Posterior vena cava (tissue), 2 donors: ENCODE measurements at regions not wholly inside any gene's neighbourhood (a gene's known extent, or its start where the extent isn't known, plus 50 kb on each side); places are given as distances from the start of the nearest gene placed in this dataset.

Source experiments
- DNase-seq: peaks from one replicate; pipeline ENCODE4 v3.0.0-alpha.2; 2020; ENCODE audit warnings: low spot score
- intact Hi-C, 2 donors: fragments of 100-400 bp; cut with DNase I; formaldehyde crosslinking; loops; one replicate each; pipeline versions ENCODE4 v1.14.1 to v1.14.2; 2022 to 2023
- donor health status: DM: yes; HTN: yes; CAD: no.
- donor health status: DM: yes; HTN: yes; CAD: no.

- DNase-seq: no peak
- intact Hi-C loops: no loop called here
Measured at GRCh38 chr9:134226221-134226930, 62.0 kb upstream of the RNU6ATAC start.

GRCh38 chr9:134227451-134228411 is 63.4 kb upstream of the RNU6ATAC start:
- intact Hi-C loops: no loop called here
- DNase-seq: no peak

DNA sequence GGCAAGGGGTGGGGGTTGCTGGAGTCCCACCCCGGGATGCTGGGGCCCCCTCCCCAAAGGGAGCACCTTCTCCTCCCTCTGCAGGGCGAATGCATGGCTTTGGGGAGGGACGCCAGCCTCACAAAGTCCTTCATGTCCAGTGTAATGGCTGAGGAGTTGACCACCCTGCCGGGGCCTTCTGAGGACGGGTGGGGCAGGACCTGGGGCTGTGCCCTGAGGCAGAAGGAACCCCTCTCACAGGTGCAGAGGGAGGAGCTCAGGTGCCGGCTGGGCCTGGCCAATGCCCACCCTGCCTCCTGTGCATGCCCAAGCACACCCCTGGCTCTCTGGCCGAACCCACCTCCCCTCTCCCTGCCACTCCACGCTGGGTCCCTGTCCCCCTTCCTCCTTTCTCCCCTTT is 64.3 kb upstream of the RNU6ATAC start:
- intact Hi-C loops: no loop called here
- no peak for DNase-seq

- DNase-seq: no peak
- intact Hi-C loops: loop anchor here in 1 of 2 donors (1.0 kb wide), 1 partner anchor 50 kb away; no protein-coding TSS in a partner anchor
Measured at GRCh38 chr9:134229466-134230091, 65.2 kb upstream of the RNU6ATAC start.

DNA sequence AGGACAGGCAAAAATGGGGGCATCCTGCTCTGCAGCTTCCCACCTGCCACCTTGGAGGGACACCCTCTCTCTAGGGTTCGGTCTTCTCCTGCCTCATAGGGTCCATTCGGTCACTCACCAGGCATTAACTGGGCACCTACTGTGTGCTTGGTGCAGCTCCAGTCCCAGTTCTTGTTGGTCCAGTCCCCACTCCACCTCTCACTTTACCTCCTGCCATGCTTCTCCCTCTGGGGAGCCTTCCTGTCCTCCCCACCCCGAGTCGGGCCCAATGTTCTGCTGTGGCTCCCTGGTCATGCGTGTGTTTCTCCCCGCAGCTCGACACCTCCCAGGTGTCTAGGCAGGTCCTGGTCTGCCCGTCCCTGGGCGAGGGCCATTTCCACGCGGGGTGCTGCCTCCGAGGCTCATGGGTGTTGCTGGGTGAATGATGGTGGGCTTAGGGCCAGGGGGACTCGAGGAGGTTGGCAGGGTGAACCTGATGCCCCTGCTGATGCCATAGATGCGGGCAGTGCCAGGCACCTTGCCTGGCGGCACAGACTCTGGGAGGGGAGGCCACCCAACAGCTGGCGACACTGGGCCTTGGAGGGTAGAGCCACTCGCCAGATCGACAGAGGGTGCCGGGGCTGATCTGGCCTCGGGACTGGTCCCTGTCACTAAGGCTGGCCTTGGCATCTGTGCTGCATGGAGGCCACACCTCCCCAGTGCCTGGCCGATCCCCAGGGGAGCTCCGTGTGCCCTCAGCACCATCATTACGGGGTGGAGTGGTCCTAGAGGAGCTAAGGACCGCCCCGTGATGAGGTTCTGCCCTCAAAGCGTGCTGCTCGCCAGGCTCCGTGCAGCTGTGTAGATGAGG is 66.0 kb upstream of the RNU6ATAC start:
- intact Hi-C loops: loop anchor here in 1 of 2 donors (1.0 kb wide), 1 partner anchor 49 kb away; no protein-coding TSS in a partner anchor
- no peak for DNase-seq

DNA sequence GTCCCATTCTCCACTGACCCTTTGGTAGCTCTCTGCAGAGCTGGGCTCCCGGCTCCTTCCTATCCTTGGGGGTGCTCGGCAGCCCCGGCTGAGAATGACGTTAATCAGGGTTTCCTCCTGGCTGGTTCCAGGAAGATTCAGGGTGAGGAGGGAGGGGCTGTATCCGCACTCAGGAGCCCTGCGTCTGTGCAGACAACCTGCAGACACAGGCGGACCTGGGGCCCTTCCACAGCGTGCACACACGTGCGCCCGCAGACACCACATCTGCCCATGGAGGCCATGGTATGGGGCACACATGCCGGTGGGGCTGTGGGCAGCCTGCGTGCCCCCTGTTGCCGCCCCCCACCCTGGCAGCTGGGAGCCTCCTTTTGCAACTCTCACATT is 66.6 kb upstream of the RNU6ATAC start:
- no peak for DNase-seq
- intact Hi-C loops: loop anchor here in 1 of 2 donors (1.0 kb wide), 1 partner anchor 48 kb away; no protein-coding TSS in a partner anchor

DNA sequence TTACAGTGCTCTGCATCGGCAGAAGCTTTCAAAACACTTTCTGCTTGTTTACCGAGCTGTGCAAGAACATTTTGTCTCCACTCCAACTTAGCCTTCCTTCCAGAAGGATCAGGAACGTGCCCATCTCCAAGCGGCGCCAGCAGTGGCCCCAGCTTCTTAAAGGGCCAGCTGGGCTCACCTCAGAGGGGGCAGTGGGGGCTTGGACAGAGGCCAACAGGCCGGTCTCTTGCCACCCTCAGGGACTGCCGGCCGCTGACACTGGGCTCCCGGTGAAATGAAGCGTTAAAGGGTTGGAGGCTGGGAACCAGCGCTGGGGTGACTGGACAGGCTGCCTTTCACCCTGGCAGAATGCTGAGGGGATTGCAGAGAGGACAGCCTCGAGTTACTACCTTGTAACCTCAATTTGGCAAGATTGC is 67.0 kb upstream of the RNU6ATAC start:
- intact Hi-C loops: no loop called here
- DNase-seq: no peak

- intact Hi-C loops: no loop called here
Measured at GRCh38 chr9:134231767-134232166, 67.4 kb upstream of the RNU6ATAC start.

GRCh38 chr9:134233022-134233421 is 68.7 kb upstream of the RNU6ATAC start:
- intact Hi-C loops: no loop called here

More at GRCh38 chr9:134231767-134232166, 67.4 kb upstream of the RNU6ATAC start:
- DNase-seq: no peak

GRCh38 chr9:134234001-134234660 is 69.8 kb upstream of the RNU6ATAC start:
- no peak for DNase-seq
- intact Hi-C loops: no loop called here

More at GRCh38 chr9:134233022-134233421, 68.7 kb upstream of the RNU6ATAC start:
- no peak for DNase-seq

DNA sequence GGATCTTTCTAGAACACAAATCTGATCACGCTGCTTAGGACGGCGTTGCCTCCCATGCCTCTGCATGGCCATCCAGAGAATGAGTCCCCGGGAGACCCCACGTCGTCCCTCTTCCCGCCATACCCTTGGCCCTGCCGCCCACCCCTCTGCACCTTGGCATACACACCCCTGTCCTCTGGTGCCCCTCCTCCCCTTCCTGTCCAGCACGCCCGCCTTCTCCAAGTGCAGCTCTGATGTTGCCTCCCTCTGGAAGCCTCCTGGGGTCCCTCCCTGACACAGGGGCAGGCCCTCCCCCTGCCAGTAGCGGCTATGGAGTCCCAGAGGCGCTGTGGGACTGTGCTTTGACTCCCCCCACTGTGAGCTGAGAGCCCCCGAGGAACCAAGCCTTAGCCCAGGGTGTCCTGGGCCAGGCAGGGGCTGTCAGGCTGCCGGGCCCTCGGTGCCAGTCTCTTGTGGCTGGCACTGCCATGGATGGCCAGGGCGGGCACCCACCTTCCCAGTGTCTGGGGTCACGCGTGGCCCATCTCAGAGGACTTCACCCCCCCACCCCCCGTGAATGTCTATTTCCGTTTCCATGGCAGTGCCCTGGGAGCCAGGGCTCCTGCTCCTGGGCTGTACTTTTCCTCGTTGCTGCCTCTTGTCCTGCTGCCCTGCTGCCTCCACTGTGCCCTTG is 70.5 kb upstream of the RNU6ATAC start:
- DNase-seq: no peak
- intact Hi-C loops: no loop called here

DNA sequence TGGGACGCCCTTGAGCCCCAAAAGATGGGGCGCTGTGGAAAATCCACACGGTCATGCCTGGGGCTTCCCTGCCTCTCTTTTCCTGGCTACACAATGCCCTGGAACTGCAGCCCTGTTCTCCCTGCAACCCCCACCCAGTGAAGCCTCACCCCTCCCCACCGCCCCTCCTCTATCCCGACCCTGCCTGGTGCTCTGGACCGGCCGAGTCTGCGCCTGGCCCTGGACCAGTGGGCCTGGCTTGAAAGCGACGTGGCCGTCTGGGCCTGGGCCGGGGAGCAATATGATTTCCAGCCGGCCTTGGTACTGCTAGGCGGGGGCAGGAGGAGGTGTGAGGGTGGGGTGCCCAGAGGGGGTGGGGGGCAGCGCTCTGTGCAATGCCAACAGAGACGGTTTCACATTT is 71.0 kb upstream of the RNU6ATAC start:
- no peak for DNase-seq
- intact Hi-C loops: no loop called here

DNA sequence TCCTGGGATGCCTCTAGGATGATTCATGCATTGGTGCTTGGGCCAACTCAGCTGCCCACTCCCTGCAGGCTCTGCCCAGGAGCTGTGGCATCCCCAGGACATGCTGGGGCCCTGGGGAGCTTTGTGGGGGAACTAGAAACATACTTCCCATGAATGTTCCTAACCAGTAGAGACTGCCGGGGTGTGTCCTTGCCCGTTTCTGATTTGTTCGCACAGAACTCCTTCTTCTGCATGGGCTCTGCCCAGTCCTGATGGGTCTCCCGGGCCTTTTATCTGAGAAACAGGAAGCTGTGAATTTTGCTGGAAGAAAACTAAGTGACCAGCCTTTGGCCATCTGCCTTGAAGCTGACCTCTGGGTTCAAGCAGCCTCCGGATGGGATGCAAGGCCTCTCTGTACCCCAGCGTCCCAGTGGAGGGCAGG is 71.6 kb upstream of the RNU6ATAC start:
- DNase-seq: no peak
- intact Hi-C loops: no loop called here

DNA sequence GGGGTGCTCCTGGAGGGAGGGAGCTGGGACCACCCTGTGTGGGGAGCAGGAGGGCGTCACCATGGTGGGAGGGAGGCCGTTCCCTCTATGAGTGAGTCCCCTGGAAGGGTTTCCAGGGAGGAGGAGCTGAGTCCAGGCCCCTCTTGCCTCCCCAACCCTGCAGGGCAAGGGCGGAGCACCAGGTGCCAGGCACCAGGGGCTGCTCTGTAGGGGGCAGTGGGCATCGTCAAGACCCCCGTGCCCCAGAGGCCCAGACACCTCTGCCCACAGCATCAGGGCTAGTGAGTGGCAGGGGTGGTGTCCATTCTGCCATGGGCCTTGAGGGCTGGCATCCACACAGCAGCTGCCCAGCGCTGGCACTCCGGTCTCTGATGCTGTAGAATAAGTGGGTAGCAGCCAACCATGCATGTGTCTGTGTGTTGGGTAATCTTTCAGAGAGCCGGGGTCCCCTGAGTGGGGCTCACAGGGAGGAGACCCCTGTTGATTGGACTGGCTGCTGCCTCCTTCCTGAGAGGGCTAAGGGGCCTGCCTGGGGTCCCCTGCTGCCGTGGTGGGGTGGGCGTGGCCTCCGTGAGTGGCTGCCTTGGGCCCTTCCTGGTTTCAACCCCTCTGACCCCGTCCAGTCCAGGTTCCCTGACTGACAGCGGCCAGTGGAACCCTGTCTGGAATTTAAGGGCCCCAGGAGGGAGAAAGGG is 72.7 kb upstream of the RNU6ATAC start:
- intact Hi-C loops: no loop called here
- DNase-seq: no peak

GRCh38 chr9:134237630-134238265 is 73.4 kb upstream of the RNU6ATAC start:
- intact Hi-C loops: no loop called here
- no peak for DNase-seq

GRCh38 chr9:134239130-134239903 is 75.0 kb upstream of the RNU6ATAC start:
- intact Hi-C loops: no loop called here
- no peak for DNase-seq
